H1 (cell line): ENCODE measurements at regions not wholly inside any gene's neighbourhood (a gene's known extent, or its start where the extent isn't known, plus 50 kb on each side); places are given as distances from the start of the nearest gene placed in this dataset.

Experiments used
- CTBP2 ChIP-seq: IDR thresholded peaks from 2 replicates; pipeline ENCODE4 v1.7.0; 2011; ENCODE audit warnings: borderline replicate concordance, mild to moderate bottlenecking, moderate library complexity, mixed read lengths, low read length; ENCODE audit not compliant: insufficient read depth, insufficient read length
- PHF8 ChIP-seq: fragments of 200-600 bp; sonication (generic); conservative IDR thresholded peaks from 2 replicates; pipeline ENCODE4 v1.7.1; 2012; ENCODE audit warnings: low read depth, mild to moderate bottlenecking, inconsistent platforms, low read length, moderate library complexity
- RXRA ChIP-seq: IDR thresholded peaks from 2 replicates; pipeline ENCODE4 v1.6.1; 2011; ENCODE audit warnings: low read depth, mild to moderate bottlenecking, low read length, moderate library complexity; ENCODE audit not compliant: insufficient read depth
- SP1 ChIP-seq: IDR thresholded peaks from 2 replicates; pipeline ENCODE4 v1.6.1; 2011; ENCODE audit warnings: low read depth, low read length
- SP2 ChIP-seq: IDR thresholded peaks from 2 replicates; pipeline ENCODE4 v1.6.1; 2012; ENCODE audit warnings: mild to moderate bottlenecking, low read length, inconsistent platforms
- TEAD4 ChIP-seq: IDR thresholded peaks from 2 replicates; pipeline ENCODE4 v1.6.1; 2012; ENCODE audit warnings: low read depth, low read length, inconsistent platforms, mixed read lengths
- ZNF274 ChIP-seq: IDR thresholded peaks from 2 replicates; pipeline ENCODE4 v1.7.0; 2012; ENCODE audit warnings: low read length, borderline replicate concordance; ENCODE audit errors: extremely low read depth

- TF ChIP-seq PHF8: no peak
- no peak for TF ChIP-seq TEAD4
- TF ChIP-seq RXRA: no peak
- TF ChIP-seq SP1: no peak
- no peak for TF ChIP-seq SP2
- no peak for TF ChIP-seq ZNF274
- no peak for TF ChIP-seq CTBP2
- TF ChIP-seq, all 59 proteins: peak for 0
Observed at GRCh38 chr20:22818636-22819035, 216.5 kb upstream of the SSTR4 start (continued).
